ENCODE measurements at regions not wholly inside any gene's neighbourhood (a gene's known extent, or its start where the extent isn't known, plus 50 kb on each side); places are given as distances from the start of the nearest gene placed in this dataset.

DNA sequence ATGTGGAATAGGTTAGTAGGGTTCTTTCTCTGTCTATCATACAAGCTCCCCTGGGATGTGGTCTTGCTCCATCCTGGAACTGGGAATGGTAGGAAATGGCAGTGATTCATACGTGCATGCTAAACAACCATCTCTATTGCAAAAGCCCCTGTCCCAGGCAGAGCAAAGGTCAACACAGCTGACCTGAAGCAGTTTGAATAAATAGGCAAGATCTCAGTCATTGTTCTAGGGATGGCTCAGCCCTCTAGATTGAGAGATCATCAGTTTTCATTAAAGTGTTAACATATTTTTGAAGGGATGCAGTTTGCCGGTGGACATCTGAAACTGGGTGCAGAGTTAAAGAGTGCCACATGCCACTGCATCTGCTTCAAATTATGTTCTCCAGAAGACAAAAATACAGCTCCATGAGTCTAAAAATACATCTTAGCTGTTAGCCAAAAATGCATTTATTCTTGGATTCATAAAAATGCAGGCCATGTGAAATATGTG is 224.1 kb downstream of the ESM1 start:
- Histone ChIP-seq H3K4me3 (ENCODE audit: low read depth, low read length, poor library complexity, severe bottlenecking) (no peak overlapping the region), H3K36me3 (ENCODE audit: insufficient read depth, low read length) (no peaks in the 10 kb centered on the region), H2AFZ (ENCODE audit: low read length) (no peak overlapping the region), H3K9me2 (ENCODE audit: insufficient read depth, low read length) (no peaks in the 10 kb centered on the region), H3K27ac (ENCODE audit: low read depth, low read length, poor library complexity, severe bottlenecking) (no peak overlapping the region), H3K4me1 (ENCODE audit: insufficient read depth, low read length, poor library complexity, severe bottlenecking) (peaks cover 6% of the 10 kb centered on the region), H3K79me2 (ENCODE audit: insufficient read depth, low read depth, low read length) (no peaks in the 10 kb centered on the region), H3K9me3 (ENCODE audit: low read length) (no peaks in the 10 kb centered on the region), H4K20me1 (ENCODE audit: insufficient read depth, low read length) (no peaks in the 10 kb centered on the region), H3K4me2 (ENCODE audit: low read length) (no peak overlapping the region)
- intact Hi-C loops (cut with micrococcal nuclease; ENCODE audit: unreplicated experiment), result no loop called here
- ChIA-PET POLR2A (interaction anchor here (1.9 kb wide), 1 partner anchor 11 kb away, joined by 4 read pairs; no protein-coding TSS in a partner anchor), CTCF (ENCODE audit: unreplicated experiment) (no interaction called here)
- BruUV-seq (replicated peaks), result no TSS peak
- TF ChIP-seq EZH2phosphoT487 (IDR thresholded peaks at IDR 0.05; ENCODE audit: borderline replicate concordance, low read depth, low read length), result no peak
- TF ChIP-seq, protein P1, sequence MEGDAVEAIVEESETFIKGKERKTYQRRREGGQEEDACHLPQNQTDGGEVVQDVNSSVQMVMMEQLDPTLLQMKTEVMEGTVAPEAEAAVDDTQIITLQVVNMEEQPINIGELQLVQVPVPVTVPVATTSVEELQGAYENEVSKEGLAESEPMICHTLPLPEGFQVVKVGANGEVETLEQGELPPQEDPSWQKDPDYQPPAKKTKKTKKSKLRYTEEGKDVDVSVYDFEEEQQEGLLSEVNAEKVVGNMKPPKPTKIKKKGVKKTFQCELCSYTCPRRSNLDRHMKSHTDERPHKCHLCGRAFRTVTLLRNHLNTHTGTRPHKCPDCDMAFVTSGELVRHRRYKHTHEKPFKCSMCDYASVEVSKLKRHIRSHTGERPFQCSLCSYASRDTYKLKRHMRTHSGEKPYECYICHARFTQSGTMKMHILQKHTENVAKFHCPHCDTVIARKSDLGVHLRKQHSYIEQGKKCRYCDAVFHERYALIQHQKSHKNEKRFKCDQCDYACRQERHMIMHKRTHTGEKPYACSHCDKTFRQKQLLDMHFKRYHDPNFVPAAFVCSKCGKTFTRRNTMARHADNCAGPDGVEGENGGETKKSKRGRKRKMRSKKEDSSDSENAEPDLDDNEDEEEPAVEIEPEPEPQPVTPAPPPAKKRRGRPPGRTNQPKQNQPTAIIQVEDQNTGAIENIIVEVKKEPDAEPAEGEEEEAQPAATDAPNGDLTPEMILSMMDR (conservative IDR thresholded peaks at IDR 0.05; ENCODE audit: low read length), result no peak
- DNase-seq (ENCODE audit: low spot score), result no peak

DNA sequence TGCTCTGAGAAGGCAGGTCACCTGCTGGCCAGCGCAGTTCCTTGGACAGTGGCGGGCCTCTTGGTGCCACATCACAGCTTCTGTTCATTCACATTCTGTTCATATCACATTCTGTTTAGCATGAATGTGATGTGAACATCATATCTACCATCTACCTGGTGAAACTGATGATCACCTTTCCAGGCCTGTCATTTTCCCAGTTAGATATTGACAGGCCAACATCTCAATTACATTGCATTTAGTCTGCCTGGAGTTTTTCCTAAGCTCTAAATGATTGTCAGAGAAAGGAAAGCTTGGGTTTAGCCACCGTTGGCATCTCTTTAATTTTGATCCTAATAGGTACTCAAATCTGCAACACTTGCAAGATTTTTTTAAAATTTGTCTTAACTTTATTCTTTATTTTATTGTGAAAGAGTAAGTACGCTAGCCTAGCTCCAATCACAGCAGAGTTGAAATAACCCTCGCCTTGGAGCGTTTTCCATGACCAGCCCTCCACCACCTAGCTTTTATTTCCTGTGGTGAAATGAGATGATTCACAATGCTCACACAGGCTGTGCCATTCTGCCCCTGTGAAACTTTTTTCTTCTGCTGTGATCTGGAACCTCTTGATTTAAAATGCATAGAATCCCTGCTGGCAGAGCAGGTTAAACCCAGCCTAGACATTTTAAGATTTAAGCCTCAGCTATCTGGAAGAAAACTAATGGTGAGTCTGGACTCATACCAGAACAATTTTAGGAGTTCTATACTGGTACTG is 225.0 kb downstream of the ESM1 start:
- Histone ChIP-seq H3K79me2 (ENCODE audit: insufficient read depth, low read depth, low read length) (no peaks in the 10 kb centered on the region), H3K4me3 (ENCODE audit: low read depth, low read length, poor library complexity, severe bottlenecking) (no peak overlapping the region), H3K9me2 (ENCODE audit: insufficient read depth, low read length) (no peaks in the 10 kb centered on the region), H3K36me3 (ENCODE audit: insufficient read depth, low read length) (no peaks in the 10 kb centered on the region), H2AFZ (ENCODE audit: low read length) (no peak overlapping the region), H3K4me2 (ENCODE audit: low read length) (no peak overlapping the region), H4K20me1 (ENCODE audit: insufficient read depth, low read length) (no peaks in the 10 kb centered on the region), H3K4me1 (ENCODE audit: insufficient read depth, low read length, poor library complexity, severe bottlenecking) (peaks cover 11% of the 10 kb centered on the region), H3K9me3 (ENCODE audit: low read length) (no peaks in the 10 kb centered on the region), H3K27ac (ENCODE audit: low read depth, low read length, poor library complexity, severe bottlenecking) (no peak overlapping the region)
- CTCF ChIA-PET (ENCODE audit: unreplicated experiment), result interaction anchor here (1.0 kb wide), 1 partner anchor 113 kb away, joined by 4 read pairs; no protein-coding TSS in a partner anchor
- intact Hi-C loops (cut with micrococcal nuclease; ENCODE audit: unreplicated experiment), result no loop called here
- POLR2A ChIA-PET, result interaction anchor here (1.9 kb wide), 1 partner anchor 12 kb away, joined by 4 read pairs; no protein-coding TSS in a partner anchor
- DNase-seq (ENCODE audit: low spot score), result no peak
- no TSS peak for BruUV-seq (replicated peaks)
- no peak for TF ChIP-seq EZH2phosphoT487 (IDR thresholded peaks at IDR 0.05; ENCODE audit: borderline replicate concordance, low read depth, low read length)
- TF ChIP-seq, protein P1 (conservative IDR thresholded peaks at IDR 0.05; ENCODE audit: low read length), result no peak

DNA sequence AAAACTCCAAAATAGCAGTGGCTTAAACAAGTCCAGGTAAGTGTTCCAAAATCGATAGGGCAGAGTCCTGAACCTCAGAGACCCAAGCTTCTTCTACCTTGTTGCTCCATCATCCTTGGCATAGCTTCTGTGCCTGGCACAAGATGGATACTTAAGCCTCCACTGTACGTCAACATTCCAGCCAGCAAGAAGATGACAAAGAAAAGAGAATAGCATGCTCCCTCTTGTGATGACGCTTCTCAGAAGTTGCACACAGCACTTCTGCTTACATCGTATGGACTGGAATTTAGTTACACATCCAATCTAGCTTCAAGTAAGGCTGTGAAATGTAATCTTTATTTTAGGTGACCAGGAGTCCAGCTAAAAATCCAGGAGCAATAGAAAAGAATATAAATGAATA is 227.4 kb downstream of the ESM1 start:
- Histone ChIP-seq H3K4me2 (ENCODE audit: low read length) (no peak overlapping the region), H4K20me1 (ENCODE audit: insufficient read depth, low read length) (no peaks in the 10 kb centered on the region), H3K9me2 (ENCODE audit: insufficient read depth, low read length) (no peaks in the 10 kb centered on the region), H3K79me2 (ENCODE audit: insufficient read depth, low read depth, low read length) (no peaks in the 10 kb centered on the region), H3K9me3 (ENCODE audit: low read length) (no peaks in the 10 kb centered on the region), H3K4me3 (ENCODE audit: low read depth, low read length, poor library complexity, severe bottlenecking) (no peak overlapping the region), H3K36me3 (ENCODE audit: insufficient read depth, low read length) (no peaks in the 10 kb centered on the region), H2AFZ (ENCODE audit: low read length) (no peak overlapping the region), H3K27ac (ENCODE audit: low read depth, low read length, poor library complexity, severe bottlenecking) (no peak overlapping the region), H3K4me1 (ENCODE audit: insufficient read depth, low read length, poor library complexity, severe bottlenecking) (peaks cover 34% of the 10 kb centered on the region)
- CTCF ChIA-PET (ENCODE audit: unreplicated experiment), result no interaction called here
- intact Hi-C loops (cut with micrococcal nuclease; ENCODE audit: unreplicated experiment), result no loop called here
- no peak for TF ChIP-seq EZH2phosphoT487 (IDR thresholded peaks at IDR 0.05; ENCODE audit: borderline replicate concordance, low read depth, low read length)
- TF ChIP-seq, protein P1 (conservative IDR thresholded peaks at IDR 0.05; ENCODE audit: low read length), result no peak
- no TSS peak for BruUV-seq (replicated peaks)
- DNase-seq (ENCODE audit: low spot score), result no peak
- POLR2A ChIA-PET, result interaction anchor here (1.3 kb wide), 1 partner anchor 15 kb away, joined by 3 read pairs; no protein-coding TSS in a partner anchor
